Tongue (tissue), 1 donor: ENCODE measurements at regions not wholly inside any gene's neighbourhood (a gene's known extent, or its start where the extent isn't known, plus 50 kb on each side); places are given as distances from the start of the nearest gene placed in this dataset.
A peak's percentile ranks its signal among the peaks of the same experiment; 100 is the strongest.

Source experiments
- DNase-seq: peaks from one replicate; pipeline ENCODE4 v3.0.0-alpha.2; 2015

- no peak for DNase-seq
Measured at GRCh38 chr20:60064554-60065196, 106.5 kb downstream of the CDH26 start.

GRCh38 chr20:60065741-60066437, 107.7 kb downstream of the CDH26 start:
- DNase-seq, result no peak

GRCh38 chr20:60066438-60066823, 108.2 kb downstream of the CDH26 start:
- DNase-seq, result no peak

GRCh38 chr20:60068509-60068908, 110.3 kb downstream of the CDH26 start:
- no peak for DNase-seq

- peak; percentile 58 for DNase-seq
Measured at GRCh38 chr20:60069656-60070055, 111.4 kb downstream of the CDH26 start.

- no peak for DNase-seq
Measured at GRCh38 chr20:60070791-60071190, 112.6 kb downstream of the CDH26 start.

- no peak for DNase-seq
Measured at GRCh38 chr20:60071965-60072364, 113.7 kb downstream of the CDH26 start.

GRCh38 chr20:60073086-60073485, 114.9 kb downstream of the CDH26 start:
- DNase-seq, result no peak

- DNase-seq, result no peak
Measured at GRCh38 chr20:60073504-60073903, 115.3 kb downstream of the CDH26 start.

- DNase-seq, result no peak
Measured at GRCh38 chr20:60074276-60074675, 116.1 kb downstream of the CDH26 start.

- no peak for DNase-seq
Measured at GRCh38 chr20:60078351-60079250, 120.4 kb downstream of the CDH26 start.

- no peak for DNase-seq
Measured at GRCh38 chr20:60080401-60080800, 122.2 kb downstream of the CDH26 start.

GRCh38 chr20:60085551-60086132, 127.4 kb downstream of the CDH26 start:
- DNase-seq, result no peak

- no peak for DNase-seq
Measured at GRCh38 chr20:60086821-60087562, 128.8 kb downstream of the CDH26 start.

- DNase-seq, result no peak
Measured at GRCh38 chr20:60087563-60088105, 129.4 kb downstream of the CDH26 start.

GRCh38 chr20:60088236-60088635, 130.0 kb downstream of the CDH26 start:
- DNase-seq, result no peak

- DNase-seq, result no peak
Measured at GRCh38 chr20:60090631-60091030, 132.4 kb downstream of the CDH26 start.

- no peak for DNase-seq
Measured at GRCh38 chr20:60091305-60091704, 133.1 kb downstream of the CDH26 start.

GRCh38 chr20:60091861-60092260, 133.6 kb downstream of the CDH26 start:
- no peak for DNase-seq

GRCh38 chr20:60092729-60093128, 134.5 kb downstream of the CDH26 start:
- DNase-seq, result no peak

GRCh38 chr20:60095456-60095855, 137.2 kb downstream of the CDH26 start:
- peak; percentile 56 for DNase-seq

- DNase-seq, result peak; percentile 19
Measured at GRCh38 chr20:60096166-60096565, 137.9 kb downstream of the CDH26 start.
